B cell (primary cell): ENCODE measurements at regions not wholly inside any gene's neighbourhood (a gene's known extent, or its start where the extent isn't known, plus 50 kb on each side); places are given as distances from the start of the nearest gene placed in this dataset.

ENCODE experiments used
- ATAC-seq: fragments of 200-7000 bp; cut with Tn5 transposase; one replicate; pipeline ENCODE4 v1.10.0; 2021; ENCODE audit warnings: low read depth, mild to moderate bottlenecking, moderate number of reproducible peaks, moderate library complexity
- CTCF ChIA-PET: fragments of 350-600 bp; sonication (Branson Sonifier 250); formaldehyde crosslinking; loops from one replicate; lab custom pipeline; 2021; ENCODE audit warnings: antibody characterized with exemption, inconsistent platforms; lab: Charles Lee
- POLR2A ChIA-PET: fragments of 350-600 bp; sonication (Branson Sonifier 250); formaldehyde crosslinking; loops from one replicate; lab custom pipeline; 2021; ENCODE audit warnings: antibody characterized with exemption; lab: Charles Lee
- DNase-seq: peaks from one replicate; pipeline ENCODE4 v3.0.0; 2013
- H2AFZ ChIP-seq: 2 replicates; pipeline ENCODE4 v1.6.1; 2012; ENCODE audit warnings: mild to moderate bottlenecking, low read depth, low read length; ENCODE audit not compliant: insufficient read depth, poor library complexity, severe bottlenecking
- H3K27ac ChIP-seq, 2 donors: 1 replicate in 1 of 2; 2 replicates in 1 of 2; pipeline ENCODE4 v1.5.1; 2012 to 2013; ENCODE audit warnings: low read length in 2 of 2, mild to moderate bottlenecking in 2 of 2, moderate library complexity in 1 of 2
- H3K27me3 ChIP-seq, 4 experiments: fragments of 200-600 bp in 1 of 4; sonication (generic) in 1 of 4; replicated peaks in 1 of 4; 1 replicate in 2 of 4; 2 replicates in 2 of 4; pipeline versions ENCODE4 v1.6.1 to v1.7.0; 2013 to 2016; ENCODE audit warnings: low read length in 3 of 4, mild to moderate bottlenecking in 2 of 4, mixed read lengths in 1 of 4, moderate library complexity in 1 of 4; ENCODE audit not compliant: insufficient read depth in 4 of 4, control insufficient read depth in 3 of 4; ENCODE audit errors: control extremely low read depth in 1 of 4
- H3K36me3 ChIP-seq, 2 experiments: replicated peaks in 1 of 2; 1 replicate in 1 of 2; 2 replicates in 1 of 2; pipeline versions ENCODE4 v1.6.1 to v1.7.1; 2013; ENCODE audit warnings: low read length in 1 of 2; ENCODE audit not compliant: insufficient read depth in 2 of 2, control insufficient read depth in 1 of 2; ENCODE audit errors: control extremely low read depth in 1 of 2, extremely low read depth in 1 of 2
- H3K4me1 ChIP-seq, 2 donors: fragments of 200-600 bp in 1 of 2; sonication (generic) in 1 of 2; 1 replicate in 1 of 2; 2 replicates in 1 of 2; pipeline versions ENCODE4 v1.5.1 to v1.6.1; 2013 to 2017; ENCODE audit warnings: low read length in 2 of 2; ENCODE audit not compliant: control insufficient read depth in 2 of 2, insufficient read depth in 2 of 2
- H3K4me2 ChIP-seq: replicated peaks from 2 replicates; pipeline ENCODE3; 2012; ENCODE audit warnings: mild to moderate bottlenecking, low read depth, low read length; ENCODE audit not compliant: poor library complexity, severe bottlenecking
- H3K4me3 ChIP-seq, 5 experiments: fragments of 200-600 bp in 1 of 5; sonication (generic) in 1 of 5; 1 replicate in 3 of 5; 2 replicates in 2 of 5; pipeline versions ENCODE4 v1.5.1 to v1.7.0; 2011 to 2016; ENCODE audit warnings: low read length in 4 of 5, mild to moderate bottlenecking in 4 of 5, low read depth in 2 of 5, control low read depth in 1 of 5, moderate library complexity in 1 of 5; ENCODE audit not compliant: insufficient read depth in 1 of 5; ENCODE audit errors: control extremely low read depth in 1 of 5, extremely low read depth in 1 of 5
- H3K79me2 ChIP-seq: fragments of 200-600 bp; sonication (generic); one replicate; pipeline ENCODE4 v1.6.0; 2016; ENCODE audit warnings: low read length; ENCODE audit not compliant: control insufficient read depth, insufficient read depth
- H3K9ac ChIP-seq: fragments of 200-600 bp; sonication (generic); 2 replicates; pipeline ENCODE4 v1.6.1; 2017; ENCODE audit warnings: mild to moderate bottlenecking, low read length, moderate library complexity
- H3K9me3 ChIP-seq, 3 donors: one replicate each; pipeline versions ENCODE4 v1.6.1 to v1.7.1; 2013; ENCODE audit warnings: low read length in 2 of 3; ENCODE audit not compliant: control insufficient read depth in 2 of 3, insufficient read depth in 1 of 3; ENCODE audit errors: control extremely low read depth in 1 of 3
- H4K20me1 ChIP-seq: 2 replicates; pipeline ENCODE4 v1.6.0; 2012; ENCODE audit warnings: mild to moderate bottlenecking, low read length; ENCODE audit not compliant: insufficient read depth, control insufficient read depth, poor library complexity, severe bottlenecking
- H3K27ac Mint-ChIP-seq: one replicate; pipeline ENCODE4 v1.8.0; 2021; ENCODE audit warnings: mixed read lengths
- H3K27me3 Mint-ChIP-seq: one replicate; pipeline ENCODE4 v1.8.0; 2021; ENCODE audit warnings: mixed read lengths
- H3K4me1 Mint-ChIP-seq: one replicate; pipeline ENCODE4 v1.8.0; 2021; ENCODE audit warnings: mixed read lengths
- H3K4me3 Mint-ChIP-seq: one replicate; pipeline ENCODE4 v1.8.0; 2021; ENCODE audit warnings: mixed read lengths
- H3K9me3 Mint-ChIP-seq: one replicate; pipeline ENCODE4 v1.8.0; 2022; ENCODE audit warnings: mixed read lengths; ENCODE audit not compliant: insufficient read depth
- EZH2 ChIP-seq: IDR thresholded peaks from 2 replicates; pipeline ENCODE4 v1.6.1; 2012; ENCODE audit warnings: borderline replicate concordance, low read depth, mild to moderate bottlenecking, moderate library complexity, low read length; ENCODE audit not compliant: insufficient read depth, poor library complexity, severe bottlenecking
- WGBS: methylation state at CpG from one replicate; pipeline ENCODE4 v1.1.5; 2013; ENCODE audit warnings: missing lambda C conversion rate; ENCODE audit not compliant: insufficient coverage; 5-methylcytosine and 5-hydroxymethylcytosine counted together
- intact Hi-C: fragments of 100-400 bp; cut with micrococcal nuclease; formaldehyde crosslinking; loops from one replicate; pipeline ENCODE4 v1.10.0; 2022
- TF ChIP-seq, protein P1 (sequence below): fragments of 200-600 bp; IDR thresholded peaks from one replicate; pipeline ENCODE4 v1.8.0; 2022; ENCODE audit warnings: antibody characterized with exemption, mild to moderate bottlenecking

DNA sequence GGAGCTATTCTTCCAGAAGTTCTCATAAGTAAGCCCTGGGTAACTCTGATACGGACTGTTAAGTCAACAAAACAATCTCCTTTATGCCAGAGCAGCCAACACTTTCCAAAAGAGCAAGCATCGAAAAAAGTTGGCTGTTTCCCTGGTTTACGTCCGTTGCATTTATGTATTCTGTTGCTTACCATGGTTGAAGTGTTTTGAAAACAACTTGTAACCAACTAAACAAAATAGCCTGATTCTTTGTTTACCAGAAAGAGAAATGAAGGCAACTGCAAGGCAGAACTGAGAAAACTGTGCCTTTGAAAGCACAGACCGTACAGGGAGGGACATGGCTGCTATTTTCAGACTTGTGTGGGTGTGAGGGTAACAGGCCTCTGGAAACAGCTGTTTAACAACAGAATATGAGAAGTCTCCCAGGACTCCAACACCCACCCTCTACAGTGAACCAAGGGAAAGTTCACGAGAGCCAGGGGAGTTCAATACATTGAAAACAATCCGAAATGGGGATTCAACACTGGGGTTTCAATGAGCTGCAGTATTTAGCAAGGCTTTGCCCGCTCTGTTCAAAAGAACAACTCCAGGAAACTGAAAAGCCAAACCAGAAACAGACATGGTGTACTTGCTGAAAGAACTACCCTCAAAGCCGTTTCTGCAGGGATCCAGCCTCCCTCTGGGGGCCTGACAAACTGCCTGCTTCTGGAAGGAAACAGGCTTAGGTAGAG, 95.8 kb upstream of the EGFL6 start:
- Histone ChIP-seq H3K4me2 (peak overlapping the region; percentile 73), H3K9ac (peak overlapping the region; percentile 55), H4K20me1 (no peaks in the 10 kb centered on the region), H3K9me3 (no peaks in the 10 kb centered on the region), H3K4me1 (peaks cover 46 to 53% of the 10 kb centered on the region in 2 donors), H3K79me2 (no peaks in the 10 kb centered on the region), H3K4me3 (peak overlapping the region; percentile 5 to 54 (median 34)), H2AFZ (peak overlapping the region; percentile 74), H3K36me3 (no peaks in the 10 kb centered on the region), H3K27ac (peak overlapping the region; percentile 91 to 97), H3K27me3 (no peaks in the 10 kb centered on the region)
- TF ChIP-seq, protein P1, sequence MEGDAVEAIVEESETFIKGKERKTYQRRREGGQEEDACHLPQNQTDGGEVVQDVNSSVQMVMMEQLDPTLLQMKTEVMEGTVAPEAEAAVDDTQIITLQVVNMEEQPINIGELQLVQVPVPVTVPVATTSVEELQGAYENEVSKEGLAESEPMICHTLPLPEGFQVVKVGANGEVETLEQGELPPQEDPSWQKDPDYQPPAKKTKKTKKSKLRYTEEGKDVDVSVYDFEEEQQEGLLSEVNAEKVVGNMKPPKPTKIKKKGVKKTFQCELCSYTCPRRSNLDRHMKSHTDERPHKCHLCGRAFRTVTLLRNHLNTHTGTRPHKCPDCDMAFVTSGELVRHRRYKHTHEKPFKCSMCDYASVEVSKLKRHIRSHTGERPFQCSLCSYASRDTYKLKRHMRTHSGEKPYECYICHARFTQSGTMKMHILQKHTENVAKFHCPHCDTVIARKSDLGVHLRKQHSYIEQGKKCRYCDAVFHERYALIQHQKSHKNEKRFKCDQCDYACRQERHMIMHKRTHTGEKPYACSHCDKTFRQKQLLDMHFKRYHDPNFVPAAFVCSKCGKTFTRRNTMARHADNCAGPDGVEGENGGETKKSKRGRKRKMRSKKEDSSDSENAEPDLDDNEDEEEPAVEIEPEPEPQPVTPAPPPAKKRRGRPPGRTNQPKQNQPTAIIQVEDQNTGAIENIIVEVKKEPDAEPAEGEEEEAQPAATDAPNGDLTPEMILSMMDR = no peak
- 0% methylated on average over 3 of the region's 9 CpGs for WGBS
- Mint-ChIP-seq H3K27me3 (no peaks in the 10 kb centered on the region), H3K4me1 (peaks cover 58% of the 10 kb centered on the region), H3K9me3 (peaks cover 2% of the 10 kb centered on the region), H3K27ac (peak overlapping the region; percentile 99), H3K4me3 (peak overlapping the region; percentile 87)
- ATAC-seq (peak; percentile 77), DNase-seq (peak; percentile 55)
- ChIA-PET POLR2A (no interaction called here), CTCF (interaction anchor here (1.2 to 3.7 kb wide), 5 partner anchors 11 to 527 kb away, joined by 3 to 15 read pairs (median 6); no protein-coding TSS in a partner anchor)
- intact Hi-C loops = loop anchor here (2.0 to 5.0 kb wide), 3 partner anchors 13 to 211 kb away; no protein-coding TSS in a partner anchor

DNA sequence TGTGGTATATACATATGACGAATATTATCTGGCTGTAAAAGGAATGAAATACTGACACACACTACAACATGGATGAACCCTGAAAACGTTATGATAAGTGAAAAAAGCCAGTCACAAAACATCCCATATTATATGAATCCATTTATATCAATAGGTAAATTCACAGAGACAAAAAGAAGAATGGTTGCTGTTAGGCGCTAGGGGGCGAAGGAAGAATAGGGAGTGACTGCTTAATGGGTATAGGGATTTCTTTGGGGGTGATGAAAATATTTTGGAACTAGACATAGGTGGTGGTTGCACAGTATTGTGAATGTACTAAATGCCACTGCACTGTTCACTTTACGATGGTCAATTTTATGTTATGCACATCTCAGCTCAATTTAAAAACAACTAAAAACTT, 96.4 kb upstream of the EGFL6 start:
- Mint-ChIP-seq H3K27ac (peak overlapping the region; percentile 99), H3K4me3 (peak overlapping the region; percentile 87), H3K9me3 (peaks cover 2% of the 10 kb centered on the region), H3K4me1 (peaks cover 58% of the 10 kb centered on the region), H3K27me3 (no peaks in the 10 kb centered on the region)
- no CpG with 5 or more reads among the region's 5 CpGs for WGBS
- Histone ChIP-seq H4K20me1 (no peaks in the 10 kb centered on the region), H3K36me3 (no peaks in the 10 kb centered on the region), H3K4me1 (peaks cover 46 to 53% of the 10 kb centered on the region in 2 donors), H3K9ac (peak overlapping the region; percentile 55), H3K4me2 (peak overlapping the region; percentile 73), H3K27me3 (no peaks in the 10 kb centered on the region), H3K27ac (peak overlapping the region; percentile 91 to 97), H3K79me2 (no peaks in the 10 kb centered on the region), H3K9me3 (no peaks in the 10 kb centered on the region), H3K4me3 (peak overlapping the region in 1 of 5 experiments; percentile 54), H2AFZ (peak overlapping the region; percentile 74)
- ChIA-PET POLR2A (no interaction called here), CTCF (interaction anchor here (1.2 to 3.7 kb wide), 5 partner anchors 12 to 526 kb away, joined by 3 to 15 read pairs (median 6); no protein-coding TSS in a partner anchor)
- ATAC-seq (no peak), DNase-seq (peak; percentile 9)
- TF ChIP-seq, protein P1 = no peak
- no peak for TF ChIP-seq EZH2
- intact Hi-C loops = loop anchor here (2.0 to 5.0 kb wide), 3 partner anchors 14 to 211 kb away; no protein-coding TSS in a partner anchor
